Spleen (tissue), 11 donors: ENCODE measurements at regions not wholly inside any gene's neighbourhood (a gene's known extent, or its start where the extent isn't known, plus 50 kb on each side); places are given as distances from the start of the nearest gene placed in this dataset.

Experiments used
- DNase-seq: peaks from one replicate; pipeline ENCODE4 v3.0.0-alpha.2; 2020
- H3K27ac ChIP-seq, 8 donors: fragments of 200-600 bp; sonication (generic) in 7 of 8; 1 replicate in 4 of 8; 2 replicates in 4 of 8; pipeline versions ENCODE4 v1.5.0 to v1.8.0; 2016 to 2021; ENCODE audit warnings: inconsistent platforms in 4 of 8, mild to moderate bottlenecking in 4 of 8, moderate library complexity in 1 of 8
- H3K27me3 ChIP-seq, 7 donors: fragments of 200-600 bp; sonication (generic) in 6 of 7; replicated peaks in 1 of 7; 1 replicate in 4 of 7; 2 replicates in 3 of 7; pipeline versions ENCODE4 v1.5.0 to v1.8.0; 2016 to 2021; ENCODE audit warnings: inconsistent platforms in 3 of 7, mild to moderate bottlenecking in 1 of 7
- H3K36me3 ChIP-seq, 6 donors: fragments of 200-600 bp; sonication (generic) in 5 of 6; 1 replicate in 4 of 6; 2 replicates in 2 of 6; pipeline versions ENCODE4 v1.5.0 to v1.8.0; 2016 to 2021; ENCODE audit warnings: inconsistent platforms in 2 of 6
- H3K4me1 ChIP-seq, 6 donors: fragments of 200-600 bp; sonication (generic) in 5 of 6; 1 replicate in 3 of 6; 2 replicates in 3 of 6; pipeline versions ENCODE4 v1.5.0 to v1.8.0; 2016 to 2021; ENCODE audit warnings: inconsistent platforms in 3 of 6
- H3K4me3 ChIP-seq, 8 donors: fragments of 200-600 bp; sonication (generic) in 7 of 8; 1 replicate in 4 of 8; 2 replicates in 4 of 8; pipeline versions ENCODE4 v1.5.0 to v1.8.0; 2016 to 2021; ENCODE audit warnings: inconsistent platforms in 4 of 8, mild to moderate bottlenecking in 4 of 8, moderate library complexity in 2 of 8
- H3K9me3 ChIP-seq, 8 donors: fragments of 200-600 bp; sonication (generic) in 7 of 8; 1 replicate in 4 of 8; 2 replicates in 4 of 8; pipeline versions ENCODE4 v1.5.0 to v1.8.0; 2016 to 2021; ENCODE audit warnings: inconsistent platforms in 4 of 8
- POLR2A ChIP-seq, 3 donors: fragments of 450-650 bp; IDR thresholded peaks; one replicate each; pipeline ENCODE4 v1.5.1; 2017; ENCODE audit warnings: antibody characterized with exemption in 3 of 3, mild to moderate bottlenecking in 1 of 3
- POLR2AphosphoS5 ChIP-seq, 3 donors: sonication (generic); formaldehyde crosslinking; IDR thresholded peaks; one replicate each; pipeline ENCODE4 v1.5.1; 2017; ENCODE audit warnings: antibody characterized with exemption in 3 of 3
- WGBS, 5 donors: extraction: QIAGEN DNeasy Blood & Tissue Kit in 3 of 5; methylation state at CpG; one replicate each; pipeline versions ENCODE4 v1.1.5 to v1.1.7; 2013 to 2018; 5-methylcytosine and 5-hydroxymethylcytosine counted together
- intact Hi-C: fragments of 100-400 bp; cut with DNase I; formaldehyde crosslinking; loops from one replicate; pipeline ENCODE4 v1.15.0; 2023; ENCODE audit warnings: low total_unique reads
- TF ChIP-seq, protein P1 (sequence below), 11 experiments: fragments of 200-600 bp in 7 of 11; fragments of 450-650 bp in 4 of 11; sonication (generic) in 4 of 11; IDR thresholded peaks in 8 of 11; conservative IDR thresholded peaks in 3 of 11; 1 replicate in 7 of 11; 2 replicates in 4 of 11; pipeline versions ENCODE4 v1.4.0 to v1.8.0; 2016 to 2021; ENCODE audit warnings: antibody characterized with exemption in 11 of 11, inconsistent platforms in 4 of 11, mild to moderate bottlenecking in 1 of 11
- donor health status: healthy with polysubstance abuse.
- donor health status: DM: no; HTN: no; CAD: no; lungs with moderate emphysema.
- donor health status: DM: no; HTN: no; CAD: no.
- donor health status: Bipolar disorder and iron deficiency.
- donor health status: healthy.
- donor health status: DM: no; HTN: no; CAD: no.
- donor health status: DM: yes; HTN: yes; CAD: no.

DNA sequence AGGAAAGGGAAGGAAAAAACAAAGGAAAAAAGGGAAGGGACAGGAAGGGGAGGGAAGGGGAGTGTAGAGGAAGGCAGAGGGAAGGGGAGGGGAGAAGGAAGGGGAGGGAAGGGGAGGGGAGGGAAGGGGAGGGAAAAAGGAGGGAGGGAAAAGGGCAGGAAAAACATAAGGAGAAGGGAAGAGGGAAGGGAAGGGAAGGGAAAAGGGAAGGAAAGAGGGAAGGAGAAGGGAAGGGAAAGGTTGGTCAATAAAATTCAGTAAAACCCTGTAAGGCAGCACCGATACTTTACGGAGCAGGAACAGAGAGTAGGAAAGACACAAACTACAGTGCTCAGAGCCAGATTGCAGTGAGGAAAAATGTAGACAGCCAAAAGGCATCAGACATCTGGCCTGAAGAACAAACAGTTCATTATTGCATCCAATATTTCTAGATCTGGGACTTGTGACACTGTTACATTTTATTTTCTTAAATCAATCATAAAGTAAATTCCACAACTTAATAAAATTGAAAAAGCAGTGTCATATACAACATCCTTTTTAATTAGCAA lies 322.0 kb downstream of the CRPPA start:
- no peak for DNase-seq
- Histone ChIP-seq H3K4me1 (no peaks in the 10 kb centered on the region), H3K36me3 (no peaks in the 10 kb centered on the region), H3K27me3 (no peaks in the 10 kb centered on the region), H3K27ac (no peak overlapping the region), H3K4me3 (no peak overlapping the region), H3K9me3 (peaks cover 0 to 22% (median 8%) of the 10 kb centered on the region in 8 donors)
- WGBS, 5 donors: 85 to 100% (median 92%) methylated on average over 2 of the region's 2 CpGs
- TF ChIP-seq POLR2A (IDR thresholded peaks at IDR 0.05) (no peak), POLR2AphosphoS5 (IDR thresholded peaks at IDR 0.05) (no peak)
- TF ChIP-seq, protein P1, sequence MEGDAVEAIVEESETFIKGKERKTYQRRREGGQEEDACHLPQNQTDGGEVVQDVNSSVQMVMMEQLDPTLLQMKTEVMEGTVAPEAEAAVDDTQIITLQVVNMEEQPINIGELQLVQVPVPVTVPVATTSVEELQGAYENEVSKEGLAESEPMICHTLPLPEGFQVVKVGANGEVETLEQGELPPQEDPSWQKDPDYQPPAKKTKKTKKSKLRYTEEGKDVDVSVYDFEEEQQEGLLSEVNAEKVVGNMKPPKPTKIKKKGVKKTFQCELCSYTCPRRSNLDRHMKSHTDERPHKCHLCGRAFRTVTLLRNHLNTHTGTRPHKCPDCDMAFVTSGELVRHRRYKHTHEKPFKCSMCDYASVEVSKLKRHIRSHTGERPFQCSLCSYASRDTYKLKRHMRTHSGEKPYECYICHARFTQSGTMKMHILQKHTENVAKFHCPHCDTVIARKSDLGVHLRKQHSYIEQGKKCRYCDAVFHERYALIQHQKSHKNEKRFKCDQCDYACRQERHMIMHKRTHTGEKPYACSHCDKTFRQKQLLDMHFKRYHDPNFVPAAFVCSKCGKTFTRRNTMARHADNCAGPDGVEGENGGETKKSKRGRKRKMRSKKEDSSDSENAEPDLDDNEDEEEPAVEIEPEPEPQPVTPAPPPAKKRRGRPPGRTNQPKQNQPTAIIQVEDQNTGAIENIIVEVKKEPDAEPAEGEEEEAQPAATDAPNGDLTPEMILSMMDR (IDR thresholded peaks at IDR 0.05 in 8 of 11, conservative IDR thresholded peaks at IDR 0.05 in 3 of 11): no peak
- intact Hi-C loops: no loop called here

DNA sequence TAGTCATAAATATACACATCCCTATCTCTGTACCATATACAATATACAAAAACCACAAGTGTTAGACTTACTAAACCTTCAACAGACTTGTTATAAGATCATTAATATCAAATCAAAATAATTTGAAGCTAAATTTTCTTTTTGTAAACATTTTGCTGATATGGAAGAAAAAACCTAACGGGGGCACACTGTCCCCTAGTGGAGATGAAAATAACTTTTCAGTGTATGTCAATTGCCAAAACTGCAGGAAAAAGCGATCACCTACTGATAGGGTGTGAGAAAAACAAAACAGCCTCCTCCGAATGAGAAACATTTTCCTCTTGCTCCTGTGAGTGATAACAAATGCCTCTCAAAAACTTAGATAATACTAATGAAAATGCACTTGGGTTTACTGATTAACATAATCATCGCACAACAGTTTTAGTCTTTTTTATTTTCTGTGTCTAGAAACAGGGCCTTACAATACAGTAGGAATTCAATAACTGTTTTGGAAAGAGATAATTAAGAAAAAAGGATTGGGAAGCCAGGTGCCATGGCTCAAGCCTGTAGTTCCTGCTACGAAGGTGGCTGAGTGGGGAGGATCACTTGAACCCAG lies 322.7 kb downstream of the CRPPA start:
- Histone ChIP-seq H3K4me3 (no peak overlapping the region), H3K9me3 (peaks cover 0 to 19% (median 7%) of the 10 kb centered on the region in 8 donors), H3K4me1 (no peaks in the 10 kb centered on the region), H3K27ac (no peak overlapping the region), H3K27me3 (no peaks in the 10 kb centered on the region), H3K36me3 (no peaks in the 10 kb centered on the region)
- TF ChIP-seq POLR2A (IDR thresholded peaks at IDR 0.05) (no peak), POLR2AphosphoS5 (IDR thresholded peaks at IDR 0.05) (no peak)
- TF ChIP-seq, protein P1 (IDR thresholded peaks at IDR 0.05 in 8 of 11, conservative IDR thresholded peaks at IDR 0.05 in 3 of 11): no peak
- 72 to 82% (median 78%) methylated on average over 5 of the region's 5 CpGs for WGBS, 5 donors
- intact Hi-C loops: no loop called here
- no peak for DNase-seq

DNA sequence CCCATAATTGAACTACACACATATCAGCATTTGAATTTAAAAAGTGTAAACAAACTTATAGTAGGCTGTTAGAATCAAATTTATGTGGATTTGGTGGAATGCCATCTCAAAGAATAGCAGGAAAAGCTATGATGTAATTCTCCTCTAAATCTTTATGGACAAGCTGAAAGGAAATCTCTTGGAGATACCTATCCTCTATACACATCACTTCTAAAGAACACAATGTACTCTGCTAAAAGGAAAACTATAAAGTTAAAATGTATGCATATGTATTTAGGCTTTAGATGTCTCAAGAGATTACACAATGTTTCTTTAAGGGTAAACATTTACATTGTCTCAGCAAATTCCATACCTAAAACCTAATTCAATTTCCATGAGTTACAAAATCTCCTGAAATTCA lies 323.3 kb downstream of the CRPPA start:
- intact Hi-C loops: no loop called here
- Histone ChIP-seq H3K9me3 (peaks cover 0 to 16% (median 6%) of the 10 kb centered on the region in 8 donors), H3K36me3 (no peaks in the 10 kb centered on the region), H3K27ac (no peak overlapping the region), H3K27me3 (no peaks in the 10 kb centered on the region), H3K4me1 (no peaks in the 10 kb centered on the region), H3K4me3 (no peak overlapping the region)
- no peak for DNase-seq
- TF ChIP-seq POLR2A (IDR thresholded peaks at IDR 0.05) (no peak), POLR2AphosphoS5 (IDR thresholded peaks at IDR 0.05) (no peak)
- TF ChIP-seq, protein P1 (IDR thresholded peaks at IDR 0.05 in 8 of 11, conservative IDR thresholded peaks at IDR 0.05 in 3 of 11): no peak

DNA sequence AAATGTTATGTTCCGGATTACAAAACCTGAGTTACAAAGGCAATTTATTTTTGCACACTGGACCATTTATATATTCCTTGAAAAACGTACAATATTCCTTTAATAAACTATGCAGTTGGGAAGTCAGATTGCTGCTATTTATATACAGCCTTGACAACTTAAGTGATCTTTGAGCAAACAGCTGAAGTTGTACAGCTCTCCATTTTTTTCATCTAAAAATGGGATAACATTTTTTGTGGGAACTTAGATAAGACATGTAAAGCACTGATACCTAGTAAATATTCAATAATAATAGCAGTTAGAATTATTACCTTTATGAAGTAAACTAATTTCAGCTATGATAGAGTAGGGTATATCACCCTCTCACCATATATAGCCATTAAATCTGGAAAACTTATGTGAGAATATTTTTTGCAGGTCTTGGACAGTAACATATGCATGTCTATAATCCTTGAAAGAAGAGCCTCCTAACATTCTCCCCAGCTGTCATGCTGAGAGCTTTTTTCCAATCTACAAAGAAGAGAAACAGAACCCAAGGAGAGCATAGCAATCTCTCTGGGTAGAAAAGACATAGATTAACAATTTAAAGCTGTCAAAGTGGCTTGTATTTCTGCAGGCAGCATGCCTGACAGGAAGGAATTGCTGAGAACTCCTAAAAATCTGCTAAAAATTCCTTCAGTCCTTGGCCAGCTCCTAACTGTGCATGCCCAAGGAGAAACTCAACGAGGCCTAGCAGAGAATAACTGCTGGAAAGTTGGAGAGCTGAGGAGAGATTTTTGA lies 326.0 kb downstream of the CRPPA start:
- Histone ChIP-seq H3K27ac (no peak overlapping the region), H3K36me3 (no peaks in the 10 kb centered on the region), H3K27me3 (no peaks in the 10 kb centered on the region), H3K4me1 (no peaks in the 10 kb centered on the region), H3K4me3 (no peak overlapping the region), H3K9me3 (no peaks in the 10 kb centered on the region)
- intact Hi-C loops: no loop called here
- TF ChIP-seq POLR2A (IDR thresholded peaks at IDR 0.05) (no peak), POLR2AphosphoS5 (IDR thresholded peaks at IDR 0.05) (no peak)
- TF ChIP-seq, protein P1 (IDR thresholded peaks at IDR 0.05 in 8 of 11, conservative IDR thresholded peaks at IDR 0.05 in 3 of 11): no peak
- 41 to 75% (median 62%) methylated on average over 3 of the region's 3 CpGs for WGBS, 5 donors
- no peak for DNase-seq
